ENCODE measurements at regions not wholly inside any gene's neighbourhood (a gene's known extent, or its start where the extent isn't known, plus 50 kb on each side); places are given as distances from the start of the nearest gene placed in this dataset.

- TF ChIP-seq HMGXB4 (CRISPR knock-in tag; IDR thresholded peaks at IDR 0.05) = no peak
- TF ChIP-seq GABPB1 (CRISPR knock-in tag; IDR thresholded peaks at IDR 0.05) = no peak
- TF ChIP-seq SMAD4 (CRISPR knock-in tag; IDR thresholded peaks at IDR 0.05) = no peak
- no peak for TF ChIP-seq PRRX2 (CRISPR knock-in tag; IDR thresholded peaks at IDR 0.05)
- no peak for TF ChIP-seq ATF2 (CRISPR knock-in tag; IDR thresholded peaks at IDR 0.05; ENCODE audit: borderline replicate concordance, low read depth)
- no peak for TF ChIP-seq STAT6 (CRISPR knock-in tag; conservative IDR thresholded peaks at IDR 0.05; ENCODE audit: low read depth)
- TF ChIP-seq ZMAT4 (CRISPR knock-in tag; IDR thresholded peaks at IDR 0.05) = no peak
- TF ChIP-seq RORB (CRISPR knock-in tag; IDR thresholded peaks at IDR 0.05) = no peak
- no peak for TF ChIP-seq USF2 (CRISPR knock-in tag; IDR thresholded peaks at IDR 0.05)
- TF ChIP-seq TEAD4 (CRISPR knock-in tag; IDR thresholded peaks at IDR 0.05) = no peak
- no peak for TF ChIP-seq ESRRA (CRISPR knock-in tag; IDR thresholded peaks at IDR 0.05; ENCODE audit: borderline replicate concordance)
- no peak for TF ChIP-seq ZNF423 (CRISPR knock-in tag; IDR thresholded peaks at IDR 0.05)
- TF ChIP-seq CTCF (IDR thresholded peaks at IDR 0.05) = no peak
- TF ChIP-seq ZNF416 (CRISPR knock-in tag; IDR thresholded peaks at IDR 0.05) = no peak
Observed at GRCh38 chr16:16887193-16887592, 508.3 kb downstream of the NPIPA7 start (continued).

GRCh38 chr16:16890964-16891363 is 512.0 kb downstream of the NPIPA7 start:
- no peaks in the 10 kb centered on the region for H3K27me3 Mint-ChIP-seq (ENCODE audit: low read depth)
- peak; percentile 68 for ATAC-seq
- no peaks in the 10 kb centered on the region for H3K4me1 Mint-ChIP-seq
- no peak for DNase-seq (ENCODE audit: low spot score)
- H3K36me3 Mint-ChIP-seq = no peaks in the 10 kb centered on the region
- H3K27ac Mint-ChIP-seq = no peak overlapping the region
- no peak overlapping the region for H3K4me3 Mint-ChIP-seq
- POLR2A ChIA-PET = no interaction called here
- TF ChIP-seq NFYB (CRISPR knock-in tag; conservative IDR thresholded peaks at IDR 0.05; ENCODE audit: low read depth) (peak; percentile 63), PRRX2 (CRISPR knock-in tag; IDR thresholded peaks at IDR 0.05) (no peak)
- CTCF ChIA-PET = interaction anchor here (1.0 kb wide), 1 partner anchor 9 kb away, joined by 4 read pairs; no protein-coding TSS in a partner anchor
- peaks cover 8% of the 10 kb centered on the region for H3K9me3 Mint-ChIP-seq

- no peak overlapping the region for H3K27ac Mint-ChIP-seq
- TF ChIP-seq RELA (CRISPR knock-in tag; IDR thresholded peaks at IDR 0.05; ENCODE audit: borderline replicate concordance) = no peak
- TF ChIP-seq MYBL2 (CRISPR knock-in tag; IDR thresholded peaks at IDR 0.05) = no peak
- TF ChIP-seq ZNF512 (CRISPR knock-in tag; IDR thresholded peaks at IDR 0.05; ENCODE audit: borderline replicate concordance) = no peak
- TF ChIP-seq RORB (CRISPR knock-in tag; IDR thresholded peaks at IDR 0.05) = no peak
- no peak for TF ChIP-seq IRF1 (CRISPR knock-in tag; IDR thresholded peaks at IDR 0.05)
- no peak for TF ChIP-seq ATF3 (CRISPR knock-in tag; conservative IDR thresholded peaks at IDR 0.05)
- TF ChIP-seq FOXP1 (CRISPR knock-in tag; IDR thresholded peaks at IDR 0.05; ENCODE audit: borderline replicate concordance) = no peak
Observed at GRCh38 chr16:16904601-16905000, 525.7 kb downstream of the NPIPA7 start.

More at GRCh38 chr16:16904601-16905000, 525.7 kb downstream of the NPIPA7 start:
- no peak for DNase-seq (ENCODE audit: low spot score)
- Mint-ChIP-seq H3K9me3 (peaks cover 25% of the 10 kb centered on the region), H3K27me3 (ENCODE audit: low read depth) (peaks cover 8% of the 10 kb centered on the region), H3K4me1 (no peaks in the 10 kb centered on the region), H3K36me3 (no peaks in the 10 kb centered on the region; the same call in 1 of the 2 replicates), H3K4me3 (no peak overlapping the region)
- POLR2A ChIA-PET = no interaction called here
- no peak for ATAC-seq
- CTCF ChIA-PET = interaction anchor here (0.5 kb wide), 1 partner anchor 9 kb away, joined by 5 read pairs; no protein-coding TSS in a partner anchor

All from WTC11 (cell line).